ENCODE measurements at regions not wholly inside any gene's neighbourhood (a gene's known extent, or its start where the extent isn't known, plus 50 kb on each side); places are given as distances from the start of the nearest gene placed in this dataset.

GRCh38 chr3:110858549-110858948 lies 213.1 kb upstream of the NECTIN3 start:
- TF ChIP-seq CTCF (IDR thresholded peaks at IDR 0.05): no peak
- TF ChIP-seq POLR2AphosphoS5 (IDR thresholded peaks at IDR 0.05): no peak
- TF ChIP-seq POLR2A (IDR thresholded peaks at IDR 0.05): no peak

Measured in prostate gland (tissue), 2 donors.